ENCODE measurements at regions not wholly inside any gene's neighbourhood (a gene's known extent, or its start where the extent isn't known, plus 50 kb on each side); places are given as distances from the start of the nearest gene placed in this dataset.

GRCh38 chr21:28431022-28431421 lies 561.7 kb downstream of the LTN1 start:
- Histone ChIP-seq H3K27me3 (ENCODE audit: low read depth) (no peaks in the 10 kb centered on the region), H3K4me1 (no peaks in the 10 kb centered on the region), H3K36me3 (no peaks in the 10 kb centered on the region), H3K4me3 (no peak overlapping the region), H3K27ac (replicated peaks) (no peak overlapping the region), H3K9me3 (replicated peaks) (no peaks in the 10 kb centered on the region)
- intact Hi-C loops (cut with micrococcal nuclease): no loop called here
- no peak for DNase-seq
- no peak for TF ChIP-seq CTCF (IDR thresholded peaks at IDR 0.05; ENCODE audit: borderline replicate concordance)

GRCh38 chr21:28429161-28429560 lies 563.5 kb downstream of the LTN1 start:
- Histone ChIP-seq H3K9me3 (replicated peaks) (no peaks in the 10 kb centered on the region), H3K4me3 (no peak overlapping the region), H3K27ac (replicated peaks) (no peak overlapping the region), H3K36me3 (no peaks in the 10 kb centered on the region), H3K27me3 (ENCODE audit: low read depth) (no peaks in the 10 kb centered on the region), H3K4me1 (no peaks in the 10 kb centered on the region)
- TF ChIP-seq CTCF (IDR thresholded peaks at IDR 0.05; ENCODE audit: borderline replicate concordance): no peak
- intact Hi-C loops (cut with micrococcal nuclease): no loop called here
- DNase-seq: no peak

GRCh38 chr21:28427394-28428022 lies 565.2 kb downstream of the LTN1 start:
- DNase-seq: no peak
- H3K4me3 ChIP-seq: no peak overlapping the region
- no peak for TF ChIP-seq CTCF (IDR thresholded peaks at IDR 0.05; ENCODE audit: borderline replicate concordance)
- intact Hi-C loops (cut with micrococcal nuclease): no loop called here
- no peak overlapping the region for H3K27ac ChIP-seq (replicated peaks)
- H3K36me3 ChIP-seq: no peaks in the 10 kb centered on the region
- no peaks in the 10 kb centered on the region for H3K4me1 ChIP-seq
- no peaks in the 10 kb centered on the region for H3K9me3 ChIP-seq (replicated peaks)
- H3K27me3 ChIP-seq (ENCODE audit: low read depth): no peaks in the 10 kb centered on the region

GRCh38 chr21:28426545-28426944 lies 566.1 kb downstream of the LTN1 start:
- intact Hi-C loops (cut with micrococcal nuclease): no loop called here
- no peak for DNase-seq
- H3K4me1 ChIP-seq: no peaks in the 10 kb centered on the region

GRCh38 chr21:28423521-28424190 lies 569.0 kb downstream of the LTN1 start:
- H3K27ac ChIP-seq (replicated peaks): no peak overlapping the region
- intact Hi-C loops (cut with micrococcal nuclease): no loop called here

More at GRCh38 chr21:28426545-28426944, 566.1 kb downstream of the LTN1 start:
- Histone ChIP-seq H3K27me3 (ENCODE audit: low read depth) (no peaks in the 10 kb centered on the region), H3K36me3 (no peaks in the 10 kb centered on the region), H3K4me3 (no peak overlapping the region), H3K9me3 (replicated peaks) (no peaks in the 10 kb centered on the region), H3K27ac (replicated peaks) (no peak overlapping the region)
- no peak for TF ChIP-seq CTCF (IDR thresholded peaks at IDR 0.05; ENCODE audit: borderline replicate concordance)

More at GRCh38 chr21:28423521-28424190, 569.0 kb downstream of the LTN1 start:
- Histone ChIP-seq H3K4me1 (no peaks in the 10 kb centered on the region), H3K27me3 (ENCODE audit: low read depth) (no peaks in the 10 kb centered on the region), H3K9me3 (replicated peaks) (no peaks in the 10 kb centered on the region), H3K4me3 (no peak overlapping the region), H3K36me3 (no peaks in the 10 kb centered on the region)
- no peak for TF ChIP-seq CTCF (IDR thresholded peaks at IDR 0.05; ENCODE audit: borderline replicate concordance)
- no peak for DNase-seq

Data from left ventricle myocardium inferior (tissue), 1 donor.